ENCODE measurements at regions not wholly inside any gene's neighbourhood (a gene's known extent, or its start where the extent isn't known, plus 50 kb on each side); places are given as distances from the start of the nearest gene placed in this dataset.

DNA sequence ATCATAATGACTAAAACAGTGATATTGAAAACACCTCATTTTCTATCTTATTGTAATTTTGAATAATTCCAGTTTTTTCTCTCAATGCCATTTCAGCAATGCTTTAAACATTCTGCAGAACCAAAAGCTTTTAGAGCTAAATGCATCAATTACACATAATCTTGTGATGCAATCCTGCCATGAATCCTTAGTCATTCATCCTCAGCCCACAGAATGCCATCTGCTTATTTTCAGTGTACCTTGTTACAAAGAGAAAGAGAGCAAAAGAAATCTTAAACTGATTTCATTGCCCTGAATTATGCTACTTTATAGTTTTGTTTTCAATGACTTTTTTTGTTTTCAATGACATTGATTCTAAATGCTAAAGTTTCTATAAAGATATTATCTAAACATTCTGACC is 1234.8 kb upstream of the C9orf72 start:
- H3K4me2 ChIP-seq (ENCODE audit: insufficient read depth in 1 of 2, low read depth in 2 of 2, low read length in 2 of 2): no peak overlapping the region
- FAIRE-seq: no peak
- no peaks in the 10 kb centered on the region for H3K79me1 ChIP-seq (ENCODE audit: low read depth, low read length)
- H3K23ac ChIP-seq (ENCODE audit: insufficient read length): no peak overlapping the region
- no peaks in the 10 kb centered on the region for H3K4me1 ChIP-seq (replicated peaks in 1 of 4; ENCODE audit: control insufficient read depth in 3 of 4, insufficient read depth in 4 of 4, low read length in 3 of 4)
- ChIA-PET CTCF (ENCODE audit: partially characterized antibody) (interaction anchor here (0.8 kb wide), 1 partner anchor 12 kb away, joined by 3 read pairs; no protein-coding TSS in a partner anchor), POLR2A (ENCODE audit: partially characterized antibody) (no interaction called here)
- H2BK5ac ChIP-seq (ENCODE audit: low read depth, low read length): no peak overlapping the region
- no peak overlapping the region for H3K14ac ChIP-seq (ENCODE audit: insufficient read length)
- H3K79me2 ChIP-seq (ENCODE audit: control insufficient read depth in 1 of 2, insufficient read depth in 2 of 2, low read length in 2 of 2): no peaks in the 10 kb centered on the region
- H4K20me1 ChIP-seq (replicated peaks in 1 of 2; ENCODE audit: control insufficient read depth in 1 of 2, insufficient read depth in 2 of 2, low read length in 2 of 2): no peaks in the 10 kb centered on the region
- no peak overlapping the region for H2AK5ac ChIP-seq (ENCODE audit: low read depth, low read length)
- no peaks in the 10 kb centered on the region for H3K27me3 ChIP-seq (replicated peaks in 1 of 4; ENCODE audit: control insufficient read depth in 3 of 4, extremely low read depth in 1 of 4, insufficient read depth in 3 of 4, low read length in 3 of 4)
- H2BK12ac ChIP-seq (ENCODE audit: low read depth, low read length): no peak overlapping the region
- H3K4ac ChIP-seq (replicated peaks; ENCODE audit: insufficient read length, low read depth, low read length): no peak overlapping the region
- no peak overlapping the region for H2AFZ ChIP-seq (ENCODE audit: low read length)
- H2BK20ac ChIP-seq (ENCODE audit: low read length): no peak overlapping the region
- H4K5ac ChIP-seq (ENCODE audit: insufficient read length, low read depth, low read length): no peak overlapping the region
- H3K9me3 ChIP-seq (ENCODE audit: insufficient read depth in 2 of 2, low read depth in 1 of 2, low read length in 1 of 2): no peaks in the 10 kb centered on the region
- H3K27ac ChIP-seq (ENCODE audit: low read depth, low read length): no peak overlapping the region
- no peak for DNase-seq (ENCODE audit: low read depth in 1 of 2, low spot score in 2 of 2)
- H3K23me2 ChIP-seq (ENCODE audit: low read depth, low read length): no peaks in the 10 kb centered on the region
- H3K9ac ChIP-seq (replicated peaks in 1 of 4; ENCODE audit: extremely low read depth in 1 of 4, low read depth in 3 of 4, low read length in 3 of 4): no peak overlapping the region
- no peak overlapping the region for H2BK120ac ChIP-seq (replicated peaks; ENCODE audit: low read depth, low read length)
- no peak overlapping the region for H4K8ac ChIP-seq (ENCODE audit: extremely low read depth, insufficient read depth, low read length)
- H3K4me3 ChIP-seq (ENCODE audit: extremely low read depth in 1 of 4, insufficient read depth in 2 of 4, low read depth in 3 of 4, low read length in 4 of 4): no peak overlapping the region
- H3K56ac ChIP-seq (replicated peaks; ENCODE audit: insufficient read length, low read depth, low read length): no peak overlapping the region
- no peaks in the 10 kb centered on the region for H3K36me3 ChIP-seq (ENCODE audit: control insufficient read depth in 2 of 4, insufficient read depth in 4 of 4, low read length in 3 of 4)
- H4K91ac ChIP-seq (replicated peaks; ENCODE audit: insufficient read length, low read length): no peak overlapping the region
- H3K18ac ChIP-seq (ENCODE audit: extremely low read depth, low read length): no peak overlapping the region
- H2BK15ac ChIP-seq (ENCODE audit: low read length): no peak overlapping the region
- TF ChIP-seq KDM1A (IDR thresholded peaks at IDR 0.05; ENCODE audit: borderline replicate concordance, low read length): no peak
- TF ChIP-seq SUZ12 (IDR thresholded peaks at IDR 0.05; ENCODE audit: low read length): no peak
- TF ChIP-seq SIRT6 (IDR thresholded peaks at IDR 0.05; ENCODE audit: low read length): no peak
- TF ChIP-seq ATF2 (IDR thresholded peaks at IDR 0.05; ENCODE audit: low read length): no peak
- no peak for TF ChIP-seq KDM4A (IDR thresholded peaks at IDR 0.05; ENCODE audit: low read depth, low read length, severe bottlenecking)
- no peak for TF ChIP-seq RBBP5 (IDR thresholded peaks at IDR 0.05; ENCODE audit: borderline replicate concordance, low read depth, low read length)
- TF ChIP-seq NANOG (IDR thresholded peaks at IDR 0.05; ENCODE audit: insufficient read depth, low read depth, low read length, poor library complexity, severe bottlenecking): no peak
- TF ChIP-seq BCL11A (IDR thresholded peaks at IDR 0.05; ENCODE audit: low read depth in 2 of 2, low read length in 2 of 2): no peak
- no peak for TF ChIP-seq FOSL1 (IDR thresholded peaks at IDR 0.05; ENCODE audit: insufficient read depth, low read depth, low read length)
- TF ChIP-seq EP300 (IDR thresholded peaks at IDR 0.05; ENCODE audit: borderline replicate concordance in 1 of 2, low read depth in 2 of 2, low read length in 2 of 2): no peak
- no peak for TF ChIP-seq SIN3A (conservative IDR thresholded peaks at IDR 0.05 in 1 of 2, IDR thresholded peaks at IDR 0.05 in 1 of 2; ENCODE audit: low read depth in 1 of 2, low read length in 2 of 2)
- no peak for TF ChIP-seq POU5F1 (IDR thresholded peaks at IDR 0.05; ENCODE audit: low read depth, low read length)
- no peak for TF ChIP-seq EZH2 (IDR thresholded peaks at IDR 0.05; ENCODE audit: low read depth, low read length, severe bottlenecking)
- no peak for TF ChIP-seq CHD1 (IDR thresholded peaks at IDR 0.05; ENCODE audit: low read depth, low read length)
